ENCODE measurements at regions not wholly inside any gene's neighbourhood (a gene's known extent, or its start where the extent isn't known, plus 50 kb on each side); places are given as distances from the start of the nearest gene placed in this dataset.

- no peak for DNase-seq
These were observed 1387.0 kb upstream of the TENM4 start for GRCh38 chr11:80827781-80828180.

- DNase-seq = no peak
These were observed 1386.0 kb upstream of the TENM4 start for GRCh38 chr11:80826808-80827207.

GRCh38 chr11:80822308-80822707 lies 1381.5 kb upstream of the TENM4 start:
- no peak for DNase-seq

GRCh38 chr11:80819271-80819670 lies 1378.4 kb upstream of the TENM4 start:
- no peak for DNase-seq

DNA sequence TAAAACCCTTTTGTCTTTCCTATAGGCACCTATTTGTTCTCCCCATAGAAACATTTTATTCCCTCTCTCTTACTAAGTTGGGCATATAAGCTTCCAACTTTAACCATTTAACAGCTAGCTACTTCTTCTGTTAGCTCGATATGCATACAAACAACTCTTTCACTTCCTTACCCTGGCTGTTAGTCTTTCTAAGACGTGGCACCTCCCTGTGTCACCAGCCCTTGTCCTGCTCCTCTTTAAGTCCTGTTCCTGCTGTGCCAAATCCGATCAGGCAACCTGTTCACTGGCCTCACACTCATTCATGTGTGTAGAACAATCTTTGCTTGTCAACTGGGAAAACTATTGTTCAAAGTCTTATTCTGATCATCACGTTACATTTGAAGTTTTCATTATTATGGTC lies 1376.1 kb upstream of the TENM4 start:
- DNase-seq = no peak

DNA sequence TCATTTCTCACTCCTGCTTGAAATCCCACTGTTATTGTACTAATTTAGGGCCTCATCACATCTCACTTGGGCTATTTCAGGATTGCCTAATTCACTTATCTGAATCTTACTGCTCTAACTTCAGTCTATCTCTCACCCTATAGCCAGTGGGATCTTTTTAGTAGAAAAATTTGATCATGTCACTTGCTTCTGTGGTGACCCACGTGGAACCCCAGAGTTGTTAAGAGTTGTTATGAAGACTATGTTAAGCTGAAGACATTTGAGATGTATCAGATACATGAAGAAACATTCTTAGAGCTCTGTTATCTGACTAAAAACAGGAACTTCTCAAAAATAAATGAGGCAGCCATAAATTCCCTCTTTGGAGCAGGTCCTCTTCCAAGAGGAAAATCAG lies 1375.6 kb upstream of the TENM4 start:
- DNase-seq = no peak

DNA sequence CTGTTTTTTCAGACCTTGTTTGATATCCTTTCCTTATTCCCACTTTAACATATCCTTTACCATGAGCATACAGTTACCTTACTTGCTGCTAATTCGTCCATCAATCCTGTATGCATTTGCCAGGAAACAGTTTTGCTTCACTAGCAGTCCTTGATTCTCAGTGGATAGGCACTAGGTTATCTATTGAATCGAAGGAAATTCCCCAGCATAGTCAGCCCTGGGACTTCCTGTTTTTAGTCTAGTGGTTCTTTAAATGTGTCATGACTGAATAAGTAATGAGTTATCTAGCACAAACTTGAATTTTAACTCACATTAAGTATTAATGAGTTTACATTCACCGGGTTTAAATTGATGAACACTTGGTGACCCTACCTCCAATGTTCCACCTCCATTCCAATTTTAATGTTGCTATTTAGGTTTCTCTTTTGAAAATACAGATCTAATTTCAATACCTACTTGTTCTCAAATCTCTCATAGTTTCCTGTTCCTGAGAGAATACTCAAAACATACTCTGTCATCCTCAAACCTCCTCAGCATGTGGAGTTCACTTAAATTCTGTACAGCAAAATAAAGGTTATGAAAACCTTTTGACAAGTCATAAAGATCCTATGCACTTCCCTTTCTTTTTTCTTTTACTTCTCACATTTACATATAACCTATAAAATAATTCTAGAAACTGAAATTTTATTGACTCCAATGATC lies 1375.1 kb upstream of the TENM4 start:
- no peak for DNase-seq

DNA sequence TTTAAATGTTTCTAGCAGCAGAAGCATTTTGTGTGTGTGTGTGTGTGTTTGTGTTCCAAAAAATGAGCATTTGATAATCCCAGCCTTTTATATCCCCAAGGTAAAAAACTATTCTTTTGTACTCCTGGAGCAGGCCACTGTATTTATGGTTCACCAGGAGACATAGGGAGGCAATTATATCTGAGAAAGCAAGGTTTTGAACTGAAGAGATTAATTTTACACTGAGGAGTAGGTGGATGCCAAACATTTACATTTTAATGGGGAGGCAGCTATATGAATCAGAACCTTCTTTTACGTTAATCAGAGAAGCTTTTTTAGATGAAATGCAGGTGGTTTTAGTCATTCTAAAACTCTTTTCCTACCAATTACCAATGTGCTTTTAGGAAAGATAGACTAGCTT lies 1374.0 kb upstream of the TENM4 start:
- no peak for DNase-seq

DNA sequence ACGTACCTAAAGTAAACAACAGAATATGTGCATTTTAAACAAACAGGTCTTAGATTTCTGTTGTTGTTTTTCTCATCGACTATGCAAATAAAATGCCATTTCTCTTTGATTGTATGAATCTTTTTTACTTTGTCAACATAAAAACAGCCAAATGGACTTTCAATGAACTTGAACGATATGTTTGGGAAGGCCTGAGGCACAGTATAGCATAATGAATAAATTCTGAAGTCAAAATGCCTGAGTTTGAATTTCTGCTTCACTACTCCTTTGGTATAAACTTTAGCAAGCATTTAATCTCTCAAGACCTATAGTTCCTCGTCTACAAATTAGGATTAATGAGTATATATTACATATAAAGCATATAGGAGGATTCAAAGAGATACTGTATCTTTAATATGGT lies 1369.9 kb upstream of the TENM4 start:
- no peak for DNase-seq

- DNase-seq = no peak
These were observed 1357.3 kb upstream of the TENM4 start for GRCh38 chr11:80798174-80798573.

DNA sequence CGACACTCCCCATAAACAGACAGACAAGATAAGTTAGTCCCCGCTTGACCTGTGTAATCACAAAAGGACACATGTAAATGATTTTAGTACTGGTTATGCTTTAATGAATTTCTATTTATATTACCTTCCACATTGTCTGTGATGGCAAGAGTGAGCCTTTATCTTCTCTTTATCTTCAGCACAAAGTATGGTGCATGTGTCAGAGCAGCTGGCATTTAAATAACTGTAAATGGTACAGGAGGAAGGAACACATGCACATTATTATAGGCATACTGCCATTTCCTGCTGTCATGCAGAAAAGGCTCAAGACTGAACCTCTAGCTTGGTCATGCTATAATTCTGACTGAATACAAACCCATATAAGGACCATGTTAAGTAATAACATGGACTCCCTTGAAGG lies 1342.7 kb upstream of the TENM4 start:
- DNase-seq = no peak

GRCh38 chr11:80782135-80782885 lies 1341.5 kb upstream of the TENM4 start:
- DNase-seq = no peak

- no peak for DNase-seq
These were observed 1339.2 kb upstream of the TENM4 start for GRCh38 chr11:80779905-80780605.

DNA sequence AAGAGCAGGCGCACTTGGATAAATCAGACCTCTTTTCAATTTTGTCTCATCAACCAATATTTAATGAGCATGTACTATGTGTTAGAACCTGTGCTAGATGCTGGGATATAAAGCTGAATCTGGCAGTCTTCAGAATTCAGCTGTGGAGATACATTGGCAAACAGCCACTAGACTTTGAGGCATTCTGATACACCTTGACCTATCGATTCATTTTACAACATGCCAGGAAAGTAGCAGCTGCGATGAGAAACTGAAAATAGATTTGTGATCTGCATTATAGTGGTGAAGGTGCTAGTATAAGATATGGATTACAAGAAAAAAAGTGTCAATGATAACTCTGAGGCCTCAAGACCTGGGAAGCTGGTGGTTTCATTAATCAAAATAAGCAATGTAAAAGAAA lies 1338.1 kb upstream of the TENM4 start:
- no peak for DNase-seq

DNA sequence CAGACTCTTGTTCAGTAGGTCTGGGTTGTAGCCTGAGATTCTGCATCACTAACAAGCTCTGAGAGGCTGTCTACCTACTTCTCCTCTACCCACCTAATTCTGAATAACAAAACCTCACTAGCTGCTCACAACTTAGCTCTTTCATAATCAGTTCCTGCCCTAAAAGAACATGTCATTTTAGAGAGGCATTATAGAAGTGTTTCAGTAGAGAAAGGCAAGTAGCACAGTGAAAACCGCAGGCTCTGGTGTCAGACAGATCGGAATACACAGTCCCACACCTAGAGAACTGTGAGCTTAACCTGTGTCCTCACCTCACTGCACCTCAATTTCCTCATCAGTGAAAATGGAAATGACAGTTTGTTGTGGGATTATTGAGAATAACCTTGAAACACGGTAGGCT lies 1337.6 kb upstream of the TENM4 start:
- no peak for DNase-seq

DNA sequence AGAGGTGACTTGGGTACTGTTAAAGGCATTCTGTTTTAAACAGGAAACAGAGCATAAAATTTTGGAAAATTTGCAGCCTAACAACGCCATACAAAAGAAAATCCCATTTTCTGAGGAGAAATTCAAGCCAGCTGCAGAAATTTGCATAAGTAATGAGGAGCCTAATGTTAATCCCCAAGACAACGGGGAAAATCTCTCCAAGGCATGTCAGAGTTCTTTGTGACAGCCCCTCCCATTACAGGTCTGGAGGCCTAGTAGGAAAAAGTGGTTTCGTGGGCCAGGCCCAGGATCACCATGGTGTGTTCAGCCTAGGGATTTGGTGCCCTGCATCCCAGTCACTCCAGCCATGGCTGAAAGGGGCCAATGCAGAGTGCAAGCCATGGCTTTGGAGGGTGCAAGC lies 1333.1 kb upstream of the TENM4 start:
- no peak for DNase-seq

GRCh38 chr11:80771017-80771416 lies 1330.2 kb upstream of the TENM4 start:
- DNase-seq = no peak

DNA sequence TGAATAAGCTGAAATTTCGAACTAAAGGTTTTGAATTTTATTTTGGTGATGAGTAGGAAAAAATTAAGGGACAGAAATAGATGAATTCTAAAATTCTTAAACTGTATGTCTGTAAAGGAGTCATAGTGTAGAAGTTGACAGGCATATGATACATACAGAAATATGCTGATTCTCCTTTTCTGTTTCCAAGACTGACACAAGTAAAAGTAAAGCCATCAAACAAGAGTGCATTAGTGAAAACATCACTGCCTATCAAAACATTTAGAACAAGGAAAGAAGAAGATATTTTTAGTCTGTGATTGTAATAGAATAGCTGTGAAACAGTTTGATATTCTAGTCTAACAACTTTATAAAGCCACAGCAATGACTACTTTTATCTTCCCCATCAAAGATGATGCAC lies 1318.0 kb upstream of the TENM4 start:
- no peak for DNase-seq

DNA sequence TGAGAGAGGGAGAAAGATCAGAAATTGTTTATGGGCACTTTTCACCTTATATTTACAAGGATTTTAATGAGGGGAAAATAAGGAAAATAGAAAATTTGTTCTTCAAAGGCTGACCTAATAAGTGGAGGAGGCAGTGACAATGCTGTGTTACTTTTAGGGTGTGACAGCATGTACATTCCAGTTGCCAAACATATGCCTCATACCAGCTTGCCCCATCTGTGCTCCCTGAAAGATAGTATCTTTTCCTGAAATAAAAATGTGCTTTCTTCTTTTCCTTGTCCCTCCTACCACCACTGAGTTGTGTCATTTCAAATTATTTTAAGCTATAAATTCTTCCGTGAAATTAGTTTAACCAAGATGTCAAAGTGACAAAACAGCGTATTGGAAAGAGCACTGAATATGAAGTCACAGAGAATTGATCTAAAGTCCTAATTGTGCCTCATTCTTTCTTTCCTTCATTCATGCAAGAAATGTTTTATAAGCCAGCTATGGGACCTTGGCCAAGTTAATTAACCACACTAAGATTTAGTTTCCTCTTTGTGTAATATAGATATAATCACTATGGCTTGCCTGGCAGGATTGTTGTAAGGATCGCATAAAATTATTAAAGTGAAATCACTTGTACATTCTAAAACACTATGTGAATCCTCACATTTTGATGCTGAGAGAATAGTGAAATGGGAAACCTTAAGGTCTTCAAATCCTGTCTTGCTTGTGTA lies 1307.5 kb upstream of the TENM4 start:
- DNase-seq = no peak

DNA sequence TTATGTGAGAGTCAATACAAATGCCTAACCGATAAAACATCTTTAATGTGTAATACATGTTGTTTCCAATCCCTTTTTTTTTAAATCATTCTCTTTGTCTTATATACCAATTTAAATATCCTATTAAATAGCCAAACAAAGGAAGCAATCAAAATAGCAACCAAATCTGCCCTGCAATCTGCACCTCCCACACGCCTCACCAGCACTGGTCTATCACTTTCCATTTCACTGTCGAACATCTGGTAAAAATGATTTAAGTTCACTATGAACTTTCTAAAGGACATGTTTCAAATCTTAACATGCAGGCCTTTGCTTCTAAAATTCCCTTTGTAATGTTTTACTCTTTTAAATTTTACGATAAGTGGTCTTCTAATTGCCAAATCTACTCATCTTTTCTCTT lies 1305.5 kb upstream of the TENM4 start:
- no peak for DNase-seq

DNA sequence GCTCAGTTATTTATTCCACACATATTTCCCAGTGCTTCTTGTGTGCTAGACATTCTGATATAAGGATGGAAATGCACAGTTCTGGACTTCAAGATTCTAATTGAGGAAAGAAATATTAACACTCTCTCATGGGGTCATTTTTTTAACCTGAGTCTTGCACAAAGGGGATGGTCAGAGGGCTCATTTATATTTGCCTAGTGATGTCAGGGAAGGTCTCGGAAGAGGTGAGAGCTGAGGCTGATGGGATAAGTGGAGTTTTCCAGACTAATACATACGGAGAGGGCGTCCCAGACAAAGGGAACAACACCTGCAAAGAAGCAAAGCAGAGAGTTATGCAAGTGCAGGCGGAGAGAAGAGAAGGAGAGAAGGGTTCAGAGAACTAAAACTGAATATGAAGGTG lies 1304.6 kb upstream of the TENM4 start:
- no peak for DNase-seq

DNA sequence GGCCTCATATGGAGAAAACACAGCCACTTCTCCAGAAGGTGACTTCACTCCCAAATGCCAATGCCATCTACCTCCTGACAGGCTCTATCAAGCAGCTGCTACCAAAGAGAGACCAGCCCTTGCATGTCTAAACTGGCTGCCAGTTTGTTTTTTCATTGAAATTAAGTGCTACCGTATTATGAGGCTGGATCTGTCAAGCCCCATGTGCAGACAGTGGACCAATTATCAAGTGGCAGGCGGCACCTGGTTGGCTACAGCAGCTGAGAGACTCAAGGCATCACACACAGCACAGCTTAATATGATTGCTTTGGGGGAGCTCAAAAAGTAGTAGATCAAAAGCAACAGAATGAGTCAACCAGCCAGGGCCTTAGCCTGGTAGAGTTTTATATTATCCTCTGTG lies 1293.0 kb upstream of the TENM4 start:
- no peak for DNase-seq

GRCh38 chr11:80733361-80733760 lies 1292.5 kb upstream of the TENM4 start:
- DNase-seq = no peak
